ENCODE measurements at regions not wholly inside any gene's neighbourhood (a gene's known extent, or its start where the extent isn't known, plus 50 kb on each side); places are given as distances from the start of the nearest gene placed in this dataset.
"Not testable (repeated sequence)": the region's sequence is repeated elsewhere in the genome, so short reads cannot be mapped to it uniquely, and the experiment has no call there.

- no peak overlapping the region for H3K4me3 ChIP-seq (replicated peaks in 1 of 3; ENCODE audit: low read depth in 2 of 3, low read length in 3 of 3)
- Mint-ChIP-seq H3K27me3 (ENCODE audit: low read depth in 3 of 3) (peaks cover 3 to 12% (median 3%) of the 10 kb centered on the region in 3 donors), H3K4me3 (no peak overlapping the region), H3K4me1 (no peaks in the 10 kb centered on the region), H3K36me3 (no peaks in the 10 kb centered on the region), H3K27ac (no peak overlapping the region), H3K9me3 (peaks cover 0 to 20% (median 8%) of the 10 kb centered on the region in 7 donors)
- H3K27me3 ChIP-seq (ENCODE audit: control insufficient read depth in 2 of 2, insufficient read depth in 2 of 2, low read length in 2 of 2) = no peaks in the 10 kb centered on the region
- H3K9ac ChIP-seq (ENCODE audit: insufficient read depth, low read length, poor library complexity, severe bottlenecking) = no peak overlapping the region
- no peak overlapping the region for H3K27ac ChIP-seq (ENCODE audit: low read depth in 1 of 2, low read length in 2 of 2)
- intact Hi-C loops (cut with micrococcal nuclease) = no loop called here
- peak overlapping the region; percentile 13 for H2AFZ ChIP-seq (ENCODE audit: insufficient read depth, low read depth, low read length, poor library complexity, severe bottlenecking)
- H4K20me1 ChIP-seq (ENCODE audit: insufficient read depth, low read length) = no peaks in the 10 kb centered on the region
- no peaks in the 10 kb centered on the region for H3K4me1 ChIP-seq (ENCODE audit: control insufficient read depth in 1 of 2, insufficient read depth in 2 of 2, low read length in 2 of 2)
- H3K9me3 ChIP-seq (replicated peaks in 1 of 2; ENCODE audit: control insufficient read depth in 1 of 2, insufficient read depth in 1 of 2, low read length in 2 of 2) = peaks cover 6 to 7% of the 10 kb centered on the region in 2 donors
- no peak for TF ChIP-seq CTCF (IDR thresholded peaks at IDR 0.05)
- H3K36me3 ChIP-seq (replicated peaks in 1 of 2; ENCODE audit: control insufficient read depth in 1 of 2, insufficient read depth in 2 of 2, low read length in 2 of 2) = no peaks in the 10 kb centered on the region
- no CpG with 5 or more reads among the region's 2 CpGs for WGBS (ENCODE audit: insufficient coverage)
- no peak overlapping the region for H3K4me2 ChIP-seq (replicated peaks; ENCODE audit: extremely low read depth, low read length, poor library complexity, severe bottlenecking)
- DNase-seq = no peak
- H3K79me2 ChIP-seq (ENCODE audit: insufficient read depth, low read length) = no peaks in the 10 kb centered on the region
Observed at GRCh38 chr2:222762342-222762741, 90.9 kb downstream of the MOGAT1 start.

- H3K4me2 ChIP-seq (replicated peaks; ENCODE audit: extremely low read depth, low read length, poor library complexity, severe bottlenecking); H3K9me3 Mint-ChIP-seq; H3K27me3 ChIP-seq (ENCODE audit: control insufficient read depth in 2 of 2, insufficient read depth in 2 of 2, low read length in 2 of 2); H3K79me2 ChIP-seq (ENCODE audit: insufficient read depth, low read length); H3K4me3 Mint-ChIP-seq; H3K9ac ChIP-seq (ENCODE audit: insufficient read depth, low read length, poor library complexity, severe bottlenecking); H3K4me3 ChIP-seq (replicated peaks in 1 of 3; ENCODE audit: low read depth in 2 of 3, low read length in 3 of 3); H3K36me3 ChIP-seq (replicated peaks in 1 of 2; ENCODE audit: control insufficient read depth in 1 of 2, insufficient read depth in 2 of 2, low read length in 2 of 2); intact Hi-C loops (cut with micrococcal nuclease); DNase-seq; H2AFZ ChIP-seq (ENCODE audit: insufficient read depth, low read depth, low read length, poor library complexity, severe bottlenecking); H3K9me3 ChIP-seq (replicated peaks in 1 of 2; ENCODE audit: control insufficient read depth in 1 of 2, insufficient read depth in 1 of 2, low read length in 2 of 2); H3K4me1 ChIP-seq (ENCODE audit: control insufficient read depth in 1 of 2, insufficient read depth in 2 of 2, low read length in 2 of 2); H3K4me1 Mint-ChIP-seq; H3K36me3 Mint-ChIP-seq; H3K27ac ChIP-seq (ENCODE audit: low read depth in 1 of 2, low read length in 2 of 2); H4K20me1 ChIP-seq (ENCODE audit: insufficient read depth, low read length); H3K27ac Mint-ChIP-seq: not testable (repeated sequence)
- WGBS (ENCODE audit: insufficient coverage) = no CpG with 5 or more reads among the region's 5 CpGs
- peaks cover 5 to 19% (median 9%) of the 10 kb centered on the region in 3 donors for H3K27me3 Mint-ChIP-seq (ENCODE audit: low read depth in 3 of 3)
Observed at GRCh38 chr2:222765883-222766282, 94.4 kb downstream of the MOGAT1 start.

- Mint-ChIP-seq H3K4me3 (peak overlapping the region in 1 of 2 donors; percentile 33), H3K27me3 (ENCODE audit: low read depth in 3 of 3) (peaks cover 8 to 14% (median 9%) of the 10 kb centered on the region in 3 donors)
- H3K27ac ChIP-seq (ENCODE audit: low read depth in 1 of 2, low read length in 2 of 2); H3K4me1 Mint-ChIP-seq; H3K27me3 ChIP-seq (ENCODE audit: control insufficient read depth in 2 of 2, insufficient read depth in 2 of 2, low read length in 2 of 2); intact Hi-C loops (cut with micrococcal nuclease); H4K20me1 ChIP-seq (ENCODE audit: insufficient read depth, low read length); DNase-seq; H2AFZ ChIP-seq (ENCODE audit: insufficient read depth, low read depth, low read length, poor library complexity, severe bottlenecking); H3K4me3 ChIP-seq (replicated peaks in 1 of 3; ENCODE audit: low read depth in 2 of 3, low read length in 3 of 3); H3K36me3 ChIP-seq (replicated peaks in 1 of 2; ENCODE audit: control insufficient read depth in 1 of 2, insufficient read depth in 2 of 2, low read length in 2 of 2); H3K4me2 ChIP-seq (replicated peaks; ENCODE audit: extremely low read depth, low read length, poor library complexity, severe bottlenecking); H3K9me3 Mint-ChIP-seq; H3K4me1 ChIP-seq (ENCODE audit: control insufficient read depth in 1 of 2, insufficient read depth in 2 of 2, low read length in 2 of 2); H3K36me3 Mint-ChIP-seq; H3K27ac Mint-ChIP-seq; H3K79me2 ChIP-seq (ENCODE audit: insufficient read depth, low read length); H3K9me3 ChIP-seq (replicated peaks in 1 of 2; ENCODE audit: control insufficient read depth in 1 of 2, insufficient read depth in 1 of 2, low read length in 2 of 2); H3K9ac ChIP-seq (ENCODE audit: insufficient read depth, low read length, poor library complexity, severe bottlenecking): not testable (repeated sequence)
- WGBS (ENCODE audit: insufficient coverage) = 60% methylated on average over 1 of the region's 6 CpGs
Observed at GRCh38 chr2:222768019-222768418, 92.8 kb upstream of the ACSL3 start.
